HG03575 (cell line): ENCODE measurements at regions not wholly inside any gene's neighbourhood (a gene's known extent, or its start where the extent isn't known, plus 50 kb on each side); places are given as distances from the start of the nearest gene placed in this dataset.

Experiments
- ATAC-seq: cut with Tn5 transposase; IDR thresholded peaks from one replicate; pipeline ENCODE4 v1.9.1; 2021; ENCODE audit not compliant: unreplicated experiment, insufficient number of reproducible peaks, low FRiP score; ENCODE audit errors: extremely low read depth

GRCh38 chr9:31606678-31607077, 777.8 kb upstream of the ACO1 start:
- ATAC-seq, result no peak

DNA sequence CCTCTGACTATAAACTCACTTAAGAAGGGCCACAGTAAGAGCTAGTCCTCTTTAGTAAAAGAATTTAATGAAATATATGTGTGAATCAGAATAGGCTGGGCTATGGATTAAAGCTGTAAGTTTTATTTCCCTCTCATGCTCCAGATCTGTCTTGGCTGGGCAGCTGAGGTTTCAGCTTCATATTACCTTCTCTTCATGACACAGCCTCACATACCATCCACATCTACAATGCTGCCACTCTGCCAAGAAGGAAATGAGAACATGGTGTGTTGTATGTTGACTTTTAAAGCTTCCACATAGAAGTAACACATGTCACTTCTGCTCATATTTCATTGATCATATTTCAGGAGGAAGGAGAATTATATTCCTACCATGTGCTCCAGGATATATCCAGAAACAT, 776.0 kb upstream of the ACO1 start:
- ATAC-seq, result no peak

DNA sequence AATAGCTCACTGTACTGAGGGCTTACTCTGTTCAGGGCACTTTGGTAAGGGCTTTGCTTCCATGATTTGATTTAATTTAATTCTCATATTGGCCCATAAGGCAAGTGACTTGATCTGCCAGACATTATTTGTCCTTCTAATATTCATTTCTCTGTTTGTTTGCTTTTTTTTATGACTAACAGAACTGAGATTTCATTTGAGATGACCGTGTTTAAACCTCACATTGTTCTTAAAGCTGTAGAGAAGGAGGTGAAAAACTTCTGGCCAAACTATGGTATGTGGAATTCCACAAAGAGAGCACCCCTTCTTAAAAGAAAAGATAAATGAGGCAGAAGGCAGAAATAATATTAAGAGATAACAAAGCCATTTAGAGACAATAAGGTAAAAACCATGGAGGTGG, 775.6 kb upstream of the ACO1 start:
- no peak for ATAC-seq

- ATAC-seq, result no peak
These were observed 772.0 kb upstream of the ACO1 start for GRCh38 chr9:31612336-31613030.

DNA sequence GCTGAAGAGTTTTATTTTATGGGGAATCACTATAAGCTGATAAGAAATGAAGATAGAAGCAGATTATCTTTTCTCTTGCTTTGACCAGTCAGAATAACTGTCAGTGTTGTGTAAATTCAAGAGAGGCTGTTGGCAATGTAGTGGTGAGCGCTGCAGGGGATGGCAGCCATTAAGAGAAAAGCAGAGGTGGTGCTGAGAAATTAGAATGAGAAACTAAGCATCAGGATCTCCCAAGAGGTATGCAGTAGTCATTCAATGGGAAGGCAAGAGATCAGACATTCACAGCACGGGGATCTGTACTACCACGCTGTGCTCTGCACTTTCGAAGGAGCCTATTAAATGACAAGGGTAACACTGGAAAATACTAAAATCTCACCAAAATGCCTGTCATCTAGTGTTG, 768.5 kb upstream of the ACO1 start:
- ATAC-seq, result no peak

GRCh38 chr9:31623511-31623910, 760.9 kb upstream of the ACO1 start:
- no peak for ATAC-seq

- ATAC-seq, result no peak
These were observed 755.2 kb upstream of the ACO1 start for GRCh38 chr9:31629292-31629691.

DNA sequence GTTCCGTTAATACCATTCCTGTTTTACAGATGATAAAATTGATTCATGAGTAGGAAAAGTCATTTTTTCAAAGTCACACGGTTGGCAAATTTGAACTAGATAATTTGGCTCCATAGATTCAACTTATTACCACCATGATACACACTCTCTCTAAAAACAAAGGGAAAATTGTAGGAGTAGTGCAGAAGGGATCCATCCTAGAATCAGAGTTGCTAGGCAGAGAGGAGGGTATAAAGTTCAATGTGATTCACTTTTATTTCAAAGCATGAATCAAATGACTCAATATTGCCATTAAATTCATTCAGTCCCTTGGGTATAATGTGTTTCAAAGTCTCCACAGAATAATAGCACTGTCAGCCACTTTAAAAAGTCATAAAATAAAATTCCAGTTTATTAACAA, 747.2 kb upstream of the ACO1 start:
- ATAC-seq, result no peak

DNA sequence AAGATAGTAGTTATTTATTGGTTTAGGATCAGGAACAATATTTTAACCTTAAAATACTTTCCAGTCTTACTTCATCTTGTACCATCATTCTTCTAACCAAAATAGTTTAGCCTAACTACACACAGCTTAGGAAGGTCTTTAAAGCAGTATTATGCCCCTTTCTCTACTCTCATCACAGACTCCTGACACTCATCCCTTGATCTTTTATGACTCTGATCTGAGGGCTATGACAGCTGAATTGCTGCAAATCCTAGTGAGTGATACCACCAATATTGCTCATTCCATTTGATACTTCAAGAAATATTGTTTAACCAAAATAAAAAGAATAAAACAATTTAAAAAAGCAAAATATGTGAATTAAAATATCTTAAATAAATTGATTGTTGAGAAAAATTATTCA, 746.6 kb upstream of the ACO1 start:
- ATAC-seq, result no peak

DNA sequence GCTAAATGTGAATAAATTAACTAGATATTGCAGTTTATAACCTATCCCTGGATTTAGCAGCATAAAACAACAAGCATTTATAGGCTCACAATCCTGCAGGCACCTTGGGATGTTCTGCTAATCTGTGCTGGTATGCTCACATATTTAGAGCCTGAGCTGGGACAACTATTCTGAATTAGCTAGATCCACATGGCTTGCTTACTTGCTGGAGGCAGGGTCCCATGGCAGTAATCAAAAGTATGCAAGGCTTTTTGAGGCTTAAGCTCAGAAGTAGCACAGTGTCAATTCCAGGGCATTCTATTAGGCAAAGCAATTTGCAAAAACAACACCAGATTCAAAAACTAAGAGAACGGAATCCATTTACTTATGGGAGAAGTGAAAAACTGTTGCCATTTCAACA, 745.0 kb upstream of the ACO1 start:
- no peak for ATAC-seq

GRCh38 chr9:31669311-31669710, 715.1 kb upstream of the ACO1 start:
- ATAC-seq, result no peak

- ATAC-seq, result no peak
These were observed 713.4 kb upstream of the ACO1 start for GRCh38 chr9:31671011-31671410.

GRCh38 chr9:31674264-31674663, 710.2 kb upstream of the ACO1 start:
- ATAC-seq, result no peak

DNA sequence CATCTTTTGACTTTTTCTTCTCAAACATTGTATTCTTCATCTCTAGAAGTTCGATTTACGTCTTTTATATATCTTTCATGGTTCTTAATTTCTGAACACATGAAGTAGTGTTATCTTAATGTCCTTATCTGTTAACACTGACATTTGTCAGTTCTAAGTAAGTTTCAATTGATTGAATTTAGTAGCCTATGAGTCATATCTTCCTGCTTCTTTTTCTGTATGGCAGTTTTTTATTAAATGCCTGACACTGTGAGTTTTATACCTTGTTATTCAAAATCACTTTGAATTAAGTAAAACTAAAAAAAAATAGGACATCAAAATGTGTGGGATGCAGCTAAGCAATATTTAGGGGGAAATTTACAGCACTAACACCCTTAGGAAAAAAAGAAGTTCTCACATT, 707.0 kb upstream of the ACO1 start:
- no peak for ATAC-seq

- ATAC-seq, result no peak
These were observed 706.6 kb upstream of the ACO1 start for GRCh38 chr9:31677877-31678276.

DNA sequence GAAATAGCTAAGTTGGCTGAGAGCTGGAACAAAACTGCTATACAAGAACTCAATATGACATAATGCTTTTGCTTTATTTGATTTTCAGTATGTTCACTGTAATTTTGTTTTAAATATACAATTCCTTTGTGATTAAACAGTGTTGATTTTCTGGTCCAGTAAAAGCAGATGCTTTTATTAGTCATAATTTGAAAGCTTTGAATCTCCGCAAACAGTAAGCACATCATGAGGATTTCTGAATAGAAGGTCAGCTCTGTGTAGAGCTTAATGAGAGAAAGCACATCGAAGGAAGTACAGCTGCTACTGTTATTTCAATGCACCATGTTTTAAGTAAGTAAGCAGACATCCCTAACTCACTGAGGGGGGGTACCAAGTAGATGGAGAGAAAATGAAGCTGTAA, 701.3 kb upstream of the ACO1 start:
- ATAC-seq, result no peak

- no peak for ATAC-seq
These were observed 686.5 kb upstream of the ACO1 start for GRCh38 chr9:31697956-31698355.

DNA sequence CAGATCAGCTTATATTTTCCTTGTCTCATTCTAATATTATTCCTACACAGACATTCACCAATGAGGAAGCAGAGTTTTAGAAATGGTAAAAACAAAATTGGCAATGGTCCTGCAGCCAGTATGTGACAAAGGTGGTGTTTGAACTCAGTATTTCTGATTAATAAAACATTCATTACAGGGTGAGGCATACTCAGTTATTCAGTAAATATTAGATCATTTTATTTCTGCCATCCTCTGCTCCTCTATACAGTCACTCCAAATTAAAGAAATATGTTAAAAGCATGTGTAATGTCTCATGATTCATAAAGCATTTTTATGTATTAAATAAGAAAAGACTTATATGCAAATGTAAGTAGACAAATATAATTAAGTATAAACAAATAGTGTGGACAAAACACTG, 684.6 kb upstream of the ACO1 start:
- ATAC-seq, result no peak

DNA sequence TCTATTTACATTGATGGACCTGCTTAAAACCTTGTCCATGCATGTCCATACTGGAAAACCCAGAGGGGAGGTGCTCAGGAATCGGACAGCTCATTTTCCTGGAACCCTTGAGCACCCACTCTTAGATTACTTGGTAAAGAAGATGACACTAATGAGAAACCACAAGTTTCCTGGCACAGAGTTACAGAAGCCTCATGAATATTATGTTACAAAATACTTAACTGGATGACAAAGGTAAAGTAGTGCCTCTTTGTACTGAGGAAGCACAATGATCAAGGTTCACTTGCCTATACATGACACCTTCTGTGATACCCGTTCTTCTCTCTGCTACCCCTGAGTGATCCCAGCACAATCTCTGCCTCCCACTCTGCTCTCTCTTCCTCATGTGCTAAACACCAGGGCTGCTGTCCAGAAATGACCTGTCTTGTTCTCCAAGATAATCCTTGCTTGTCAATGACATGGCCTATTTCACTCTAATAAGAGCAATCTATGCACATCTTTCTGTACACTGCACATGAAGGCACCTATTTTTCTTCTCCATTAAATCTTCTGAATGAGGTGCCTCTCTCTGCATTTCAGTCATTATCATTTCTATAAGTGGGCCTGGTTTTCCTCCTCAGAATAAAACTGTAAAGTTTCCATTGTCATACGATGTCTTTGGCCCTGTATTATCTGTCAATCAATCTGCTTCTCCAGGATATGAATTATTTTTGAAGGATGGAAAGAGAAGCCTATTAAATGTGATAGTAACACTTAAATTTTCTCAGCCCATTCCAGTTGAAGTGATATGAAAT, 684.0 kb upstream of the ACO1 start:
- no peak for ATAC-seq

DNA sequence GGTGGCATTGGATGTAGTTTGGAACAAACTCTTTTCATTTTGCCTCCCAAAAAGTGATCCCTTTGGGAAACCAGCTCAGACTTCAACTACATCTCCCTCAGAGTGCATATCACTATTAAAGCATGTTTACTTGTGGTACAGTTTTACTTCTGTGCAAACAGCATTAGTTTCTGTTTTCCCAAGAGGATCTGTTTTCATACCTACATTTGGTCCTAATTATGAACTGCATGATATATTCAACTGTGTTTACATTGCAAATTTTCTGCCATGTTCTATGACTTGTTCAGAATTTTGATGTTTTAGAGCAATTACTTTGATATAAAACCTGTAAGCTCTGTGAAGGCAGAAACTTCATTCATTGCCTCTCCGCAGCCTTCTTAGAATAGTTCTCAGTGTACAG, 681.5 kb upstream of the ACO1 start:
- no peak for ATAC-seq

- ATAC-seq, result no peak
These were observed 669.2 kb upstream of the ACO1 start for GRCh38 chr9:31715250-31715649.
